ENCODE measurements at regions not wholly inside any gene's neighbourhood (a gene's known extent, or its start where the extent isn't known, plus 50 kb on each side); places are given as distances from the start of the nearest gene placed in this dataset.
"Not testable (repeated sequence)": the region's sequence is repeated elsewhere in the genome, so short reads cannot be mapped to it uniquely, and the experiment has no call there.

GRCh38 chr6:57815826-57816225 lies 498.4 kb downstream of the PRIM2 start:
- TF ChIP-seq, protein P1, sequence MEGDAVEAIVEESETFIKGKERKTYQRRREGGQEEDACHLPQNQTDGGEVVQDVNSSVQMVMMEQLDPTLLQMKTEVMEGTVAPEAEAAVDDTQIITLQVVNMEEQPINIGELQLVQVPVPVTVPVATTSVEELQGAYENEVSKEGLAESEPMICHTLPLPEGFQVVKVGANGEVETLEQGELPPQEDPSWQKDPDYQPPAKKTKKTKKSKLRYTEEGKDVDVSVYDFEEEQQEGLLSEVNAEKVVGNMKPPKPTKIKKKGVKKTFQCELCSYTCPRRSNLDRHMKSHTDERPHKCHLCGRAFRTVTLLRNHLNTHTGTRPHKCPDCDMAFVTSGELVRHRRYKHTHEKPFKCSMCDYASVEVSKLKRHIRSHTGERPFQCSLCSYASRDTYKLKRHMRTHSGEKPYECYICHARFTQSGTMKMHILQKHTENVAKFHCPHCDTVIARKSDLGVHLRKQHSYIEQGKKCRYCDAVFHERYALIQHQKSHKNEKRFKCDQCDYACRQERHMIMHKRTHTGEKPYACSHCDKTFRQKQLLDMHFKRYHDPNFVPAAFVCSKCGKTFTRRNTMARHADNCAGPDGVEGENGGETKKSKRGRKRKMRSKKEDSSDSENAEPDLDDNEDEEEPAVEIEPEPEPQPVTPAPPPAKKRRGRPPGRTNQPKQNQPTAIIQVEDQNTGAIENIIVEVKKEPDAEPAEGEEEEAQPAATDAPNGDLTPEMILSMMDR (IDR thresholded peaks at IDR 0.05; ENCODE audit: borderline replicate concordance, extremely low read depth, low read length, poor library complexity, severe bottlenecking): not testable (repeated sequence)
- TF ChIP-seq EZH2 (IDR thresholded peaks at IDR 0.05; ENCODE audit: borderline replicate concordance, low read depth, low read length, severe bottlenecking): not testable (repeated sequence)

All from DND-41 (cell line).